Astrocyte (in vitro differentiated cells and primary cell): ENCODE measurements at regions not wholly inside any gene's neighbourhood (a gene's known extent, or its start where the extent isn't known, plus 50 kb on each side); places are given as distances from the start of the nearest gene placed in this dataset.

Experiments used
- CTCF ChIP-seq: IDR thresholded peaks from 2 replicates; pipeline ENCODE4 v1.5.1; 2011; ENCODE audit warnings: low read depth, mild to moderate bottlenecking, inconsistent platforms, low read length, moderate library complexity; ENCODE audit not compliant: insufficient read depth
- EZH2 ChIP-seq: IDR thresholded peaks from 2 replicates; pipeline ENCODE4 v1.6.1; 2012; ENCODE audit warnings: mild to moderate bottlenecking, low read length, inconsistent platforms; ENCODE audit not compliant: insufficient read depth

GRCh38 chr2:142813830-142814829, 63.3 kb upstream of the KYNU start:
- TF ChIP-seq CTCF (no peak), EZH2 (no peak)
